Sigmoid colon (tissue), 6 donors: ENCODE measurements at regions not wholly inside any gene's neighbourhood (a gene's known extent, or its start where the extent isn't known, plus 50 kb on each side); places are given as distances from the start of the nearest gene placed in this dataset.

Experiments used
- DNase-seq: peaks from one replicate; pipeline ENCODE4 v3.0.0-alpha.2; 2019
- H3K27ac ChIP-seq, 4 donors: fragments of 200-600 bp; sonication (generic); one replicate each; pipeline ENCODE4 v1.5.1; 2016 to 2019; ENCODE audit warnings: mild to moderate bottlenecking in 1 of 4
- H3K27me3 ChIP-seq, 3 donors: fragments of 200-600 bp; sonication (generic); one replicate each; pipeline ENCODE4 v1.5.1; 2019; ENCODE audit warnings: mild to moderate bottlenecking in 1 of 3
- H3K36me3 ChIP-seq, 4 donors: fragments of 200-600 bp; sonication (generic); one replicate each; pipeline ENCODE4 v1.5.1; 2016 to 2019
- H3K4me1 ChIP-seq, 4 donors: fragments of 200-600 bp; sonication (generic); one replicate each; pipeline ENCODE4 v1.5.1; 2017 to 2019
- H3K4me3 ChIP-seq, 4 donors: fragments of 200-600 bp; sonication (generic); one replicate each; pipeline ENCODE4 v1.5.1; 2017 to 2019; ENCODE audit warnings: mild to moderate bottlenecking in 2 of 4, moderate library complexity in 1 of 4
- H3K9me3 ChIP-seq, 4 donors: fragments of 200-600 bp in 3 of 4; sonication (generic) in 3 of 4; one replicate each; pipeline versions ENCODE4 v1.5.1 to v1.6.1; 2013 to 2019
- CTCF ChIP-seq, 4 experiments: fragments of 450-650 bp in 3 of 4; fragments of 200-600 bp in 1 of 4; IDR thresholded peaks; one replicate each; pipeline ENCODE4 v1.5.1; 2016 to 2019; ENCODE audit warnings: antibody characterized with exemption in 4 of 4, mild to moderate bottlenecking in 3 of 4, moderate library complexity in 2 of 4
- EP300 ChIP-seq, 4 donors: sonication (generic); formaldehyde crosslinking; IDR thresholded peaks; one replicate each; pipeline ENCODE4 v1.6.1; 2017; ENCODE audit warnings: antibody characterized with exemption in 4 of 4
- POLR2A ChIP-seq, 2 donors: fragments of 450-650 bp; IDR thresholded peaks; one replicate each; pipeline ENCODE4 v1.6.1; 2016; ENCODE audit warnings: antibody characterized with exemption in 2 of 2, mild to moderate bottlenecking in 2 of 2, moderate library complexity in 2 of 2
- POLR2AphosphoS5 ChIP-seq, 4 donors: sonication (generic); formaldehyde crosslinking; IDR thresholded peaks; one replicate each; pipeline ENCODE4 v1.6.1; 2017; ENCODE audit warnings: antibody characterized with exemption in 4 of 4
- WGBS, 2 donors: extraction: QIAGEN DNeasy Blood & Tissue Kit; methylation state at CpG; one replicate each; pipeline ENCODE4 v1.1.7; 2013; 5-methylcytosine and 5-hydroxymethylcytosine counted together
- intact Hi-C: fragments of 100-400 bp; cut with DNase I; formaldehyde crosslinking; loops from one replicate; pipeline ENCODE4 v1.15.1; 2023
- donor health status: healthy with polysubstance abuse.
- donor health status: healthy.

GRCh38 chr3:66655671-66656070, 154.8 kb upstream of the LRIG1 start:
- TF ChIP-seq POLR2A (IDR thresholded peaks at IDR 0.05) = no peak
- TF ChIP-seq CTCF (IDR thresholded peaks at IDR 0.05) = no peak
- no peak for TF ChIP-seq POLR2AphosphoS5 (IDR thresholded peaks at IDR 0.05)
- no peak for TF ChIP-seq EP300 (IDR thresholded peaks at IDR 0.05)
- H3K27ac ChIP-seq = no peak overlapping the region
- no peaks in the 10 kb centered on the region for H3K4me1 ChIP-seq
- intact Hi-C loops = no loop called here
- no peak overlapping the region for H3K4me3 ChIP-seq
- 80 to 87% methylated on average over 8 of the region's 8 CpGs for WGBS, 2 donors
- no peaks in the 10 kb centered on the region for H3K27me3 ChIP-seq
- no peak for DNase-seq
- H3K36me3 ChIP-seq = no peaks in the 10 kb centered on the region
- no peaks in the 10 kb centered on the region for H3K9me3 ChIP-seq

GRCh38 chr3:66656609-66657008, 155.8 kb upstream of the LRIG1 start:
- no peak overlapping the region for H3K27ac ChIP-seq
- H3K4me3 ChIP-seq = no peak overlapping the region
- no peak for DNase-seq
- no peaks in the 10 kb centered on the region for H3K9me3 ChIP-seq
- H3K36me3 ChIP-seq = no peaks in the 10 kb centered on the region
- intact Hi-C loops = no loop called here
- no peaks in the 10 kb centered on the region for H3K4me1 ChIP-seq
- no peaks in the 10 kb centered on the region for H3K27me3 ChIP-seq
- 61 to 76% methylated on average over 8 of the region's 8 CpGs for WGBS, 2 donors
- no peak for TF ChIP-seq EP300 (IDR thresholded peaks at IDR 0.05)
- TF ChIP-seq CTCF (IDR thresholded peaks at IDR 0.05) = no peak
- TF ChIP-seq POLR2AphosphoS5 (IDR thresholded peaks at IDR 0.05) = no peak
- TF ChIP-seq POLR2A (IDR thresholded peaks at IDR 0.05) = no peak

- WGBS, 2 donors = 90 to 97% methylated on average over 1 of the region's 1 CpG
- no peaks in the 10 kb centered on the region for H3K27me3 ChIP-seq
- no peaks in the 10 kb centered on the region for H3K4me1 ChIP-seq
- intact Hi-C loops = no loop called here
- no peak overlapping the region for H3K27ac ChIP-seq
- TF ChIP-seq CTCF (IDR thresholded peaks at IDR 0.05) (no peak), POLR2AphosphoS5 (IDR thresholded peaks at IDR 0.05) (no peak), POLR2A (IDR thresholded peaks at IDR 0.05) (no peak), EP300 (IDR thresholded peaks at IDR 0.05) (no peak)
- DNase-seq = no peak
- H3K4me3 ChIP-seq = no peak overlapping the region
- H3K36me3 ChIP-seq = no peaks in the 10 kb centered on the region
- no peaks in the 10 kb centered on the region for H3K9me3 ChIP-seq
Measured at GRCh38 chr3:66659056-66659455, 158.2 kb upstream of the LRIG1 start.

- WGBS, 2 donors = 85 to 87% methylated on average over 4 of the region's 4 CpGs
- intact Hi-C loops = no loop called here
Measured at GRCh38 chr3:66661628-66662027, 160.8 kb upstream of the LRIG1 start.

More at GRCh38 chr3:66661628-66662027, 160.8 kb upstream of the LRIG1 start:
- Histone ChIP-seq H3K27me3 (no peaks in the 10 kb centered on the region), H3K9me3 (no peaks in the 10 kb centered on the region), H3K27ac (no peak overlapping the region), H3K36me3 (no peaks in the 10 kb centered on the region), H3K4me3 (no peak overlapping the region), H3K4me1 (no peaks in the 10 kb centered on the region)
- no peak for DNase-seq
- TF ChIP-seq POLR2AphosphoS5 (IDR thresholded peaks at IDR 0.05) (no peak), CTCF (IDR thresholded peaks at IDR 0.05) (no peak), EP300 (IDR thresholded peaks at IDR 0.05) (no peak), POLR2A (IDR thresholded peaks at IDR 0.05) (no peak)
